NOMO-1 treated with DMSO at 0.1 percent for 48 hours (cell line): ENCODE measurements at regions not wholly inside any gene's neighbourhood (a gene's known extent, or its start where the extent isn't known, plus 50 kb on each side); places are given as distances from the start of the nearest gene placed in this dataset.

Source experiments
- DNase-seq: peaks from one replicate; lab custom pipeline; 2025; ENCODE audit not compliant: unreplicated experiment; lab: John Stamatoyannopoulos, UW

GRCh38 chr14:97704316-97704885, 907.2 kb downstream of the VRK1 start:
- no peak for DNase-seq

- no peak for DNase-seq
Measured at GRCh38 chr14:97705107-97705506, 907.9 kb downstream of the VRK1 start.

GRCh38 chr14:97705976-97706375, 908.8 kb downstream of the VRK1 start:
- DNase-seq = no peak

- DNase-seq = no peak
Measured at GRCh38 chr14:97706819-97707218, 909.6 kb downstream of the VRK1 start.

- no peak for DNase-seq
Measured at GRCh38 chr14:97707603-97708002, 910.4 kb downstream of the VRK1 start.

GRCh38 chr14:97709552-97709951, 912.4 kb downstream of the VRK1 start:
- DNase-seq = no peak

GRCh38 chr14:97710726-97711125, 913.5 kb downstream of the VRK1 start:
- no peak for DNase-seq

- DNase-seq = no peak
Measured at GRCh38 chr14:97712471-97712870, 915.3 kb downstream of the VRK1 start.

GRCh38 chr14:97713023-97713422, 915.8 kb downstream of the VRK1 start:
- DNase-seq = no peak

GRCh38 chr14:97718886-97719442, 921.8 kb downstream of the VRK1 start:
- no peak for DNase-seq

- no peak for DNase-seq
Measured at GRCh38 chr14:97719931-97720330, 922.7 kb downstream of the VRK1 start.

GRCh38 chr14:97723351-97723750, 926.2 kb downstream of the VRK1 start:
- DNase-seq = no peak

- no peak for DNase-seq
Measured at GRCh38 chr14:97723819-97724218, 926.6 kb downstream of the VRK1 start.

- no peak for DNase-seq
Measured at GRCh38 chr14:97724265-97724731, 927.1 kb downstream of the VRK1 start.

GRCh38 chr14:97726676-97727075, 929.5 kb downstream of the VRK1 start:
- DNase-seq = no peak

GRCh38 chr14:97730706-97731105, 933.5 kb downstream of the VRK1 start:
- no peak for DNase-seq

- no peak for DNase-seq
Measured at GRCh38 chr14:97731800-97732199, 934.6 kb downstream of the VRK1 start.

GRCh38 chr14:97747316-97747715, 950.1 kb downstream of the VRK1 start:
- DNase-seq = no peak

- DNase-seq = no peak
Measured at GRCh38 chr14:97748616-97749015, 951.4 kb downstream of the VRK1 start.

- DNase-seq = no peak
Measured at GRCh38 chr14:97757491-97757890, 960.3 kb downstream of the VRK1 start.

- DNase-seq = no peak
Measured at GRCh38 chr14:97760050-97760449, 962.9 kb downstream of the VRK1 start.

GRCh38 chr14:97762386-97762785, 965.2 kb downstream of the VRK1 start:
- DNase-seq = no peak
